ENCODE measurements at regions not wholly inside any gene's neighbourhood (a gene's known extent, or its start where the extent isn't known, plus 50 kb on each side); places are given as distances from the start of the nearest gene placed in this dataset.

GRCh38 chr2:173782681-173783080, 182.5 kb downstream of the SP3 start:
- Histone ChIP-seq H2BK20ac (ENCODE audit: low read depth, low read length, poor library complexity, severe bottlenecking) (no peak overlapping the region), H3K14ac (ENCODE audit: insufficient read depth, low read length) (no peak overlapping the region), H3K23ac (ENCODE audit: insufficient read length, low read depth, low read length) (no peak overlapping the region), H3K9me3 (ENCODE audit: control insufficient read depth, low read depth, low read length) (no peaks in the 10 kb centered on the region), H3K4ac (ENCODE audit: low read depth, low read length) (no peak overlapping the region), H3K79me1 (ENCODE audit: insufficient read depth, low read depth, low read length, poor library complexity, severe bottlenecking) (no peaks in the 10 kb centered on the region), H3K9ac (ENCODE audit: extremely low read depth, insufficient read length, low read length) (no peak overlapping the region), H3K4me2 (ENCODE audit: insufficient read depth, insufficient read length, low read length) (no peak overlapping the region), H2BK5ac (ENCODE audit: insufficient read length, low read length) (no peak overlapping the region), H3K4me1 (ENCODE audit: insufficient read depth, low read length) (no peaks in the 10 kb centered on the region; the same call in 1 of the 2 replicates), H3K79me2 (ENCODE audit: insufficient read depth, low read length) (no peaks in the 10 kb centered on the region), H2BK15ac (ENCODE audit: low read depth, low read length) (no peak overlapping the region), H4K8ac (replicated peaks; ENCODE audit: insufficient read length, low read depth, low read length) (no peak overlapping the region), H3K27me3 (ENCODE audit: insufficient read depth, low read length) (no peaks in the 10 kb centered on the region), H4K20me1 (ENCODE audit: control insufficient read depth, insufficient read depth, insufficient read length) (no peaks in the 10 kb centered on the region), H4K5ac (ENCODE audit: insufficient read length, low read depth, low read length) (no peak overlapping the region), H3K56ac (ENCODE audit: insufficient read length, low read depth, low read length) (no peak overlapping the region), H3T11ph (ENCODE audit: low read length) (no peak overlapping the region), H3K18ac (ENCODE audit: insufficient read length, low read depth, low read length) (no peak overlapping the region), H3K23me2 (ENCODE audit: insufficient read length, low read depth, low read length, poor library complexity, severe bottlenecking) (no peaks in the 10 kb centered on the region), H2BK12ac (ENCODE audit: insufficient read length, low read depth, low read length) (no peak overlapping the region), H2BK120ac (ENCODE audit: low read depth, low read length, poor library complexity, severe bottlenecking) (no peak overlapping the region), H2AFZ (ENCODE audit: low read length) (no peak overlapping the region), H4K91ac (ENCODE audit: insufficient read length, low read depth, low read length) (no peak overlapping the region), H3K27ac (ENCODE audit: insufficient read length, low read depth, low read length) (no peak overlapping the region), H2AK5ac (ENCODE audit: insufficient read length, low read length) (no peak overlapping the region)
- H3K4me1 Mint-ChIP-seq = peaks cover 10 to 14% of the 10 kb centered on the region in 2 experiments
- H3K9me3 Mint-ChIP-seq = peaks cover 0 to 12% of the 10 kb centered on the region in 2 experiments; a peak in 2 of 5 replicates
- H3K27ac Mint-ChIP-seq = no peak overlapping the region
- no peak for DNase-seq
- no peak overlapping the region for H3K4me3 Mint-ChIP-seq
- no CpG with 5 or more reads among the region's 4 CpGs for WGBS (ENCODE audit: extremely low coverage, insufficient read length, low lambda C conversion rate)
- no peaks in the 10 kb centered on the region for H3K27me3 Mint-ChIP-seq (ENCODE audit: low read depth)
- TF ChIP-seq, protein P1, sequence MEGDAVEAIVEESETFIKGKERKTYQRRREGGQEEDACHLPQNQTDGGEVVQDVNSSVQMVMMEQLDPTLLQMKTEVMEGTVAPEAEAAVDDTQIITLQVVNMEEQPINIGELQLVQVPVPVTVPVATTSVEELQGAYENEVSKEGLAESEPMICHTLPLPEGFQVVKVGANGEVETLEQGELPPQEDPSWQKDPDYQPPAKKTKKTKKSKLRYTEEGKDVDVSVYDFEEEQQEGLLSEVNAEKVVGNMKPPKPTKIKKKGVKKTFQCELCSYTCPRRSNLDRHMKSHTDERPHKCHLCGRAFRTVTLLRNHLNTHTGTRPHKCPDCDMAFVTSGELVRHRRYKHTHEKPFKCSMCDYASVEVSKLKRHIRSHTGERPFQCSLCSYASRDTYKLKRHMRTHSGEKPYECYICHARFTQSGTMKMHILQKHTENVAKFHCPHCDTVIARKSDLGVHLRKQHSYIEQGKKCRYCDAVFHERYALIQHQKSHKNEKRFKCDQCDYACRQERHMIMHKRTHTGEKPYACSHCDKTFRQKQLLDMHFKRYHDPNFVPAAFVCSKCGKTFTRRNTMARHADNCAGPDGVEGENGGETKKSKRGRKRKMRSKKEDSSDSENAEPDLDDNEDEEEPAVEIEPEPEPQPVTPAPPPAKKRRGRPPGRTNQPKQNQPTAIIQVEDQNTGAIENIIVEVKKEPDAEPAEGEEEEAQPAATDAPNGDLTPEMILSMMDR (conservative IDR thresholded peaks at IDR 0.05) = no peak
- H3K36me3 Mint-ChIP-seq (ENCODE audit: insufficient read depth in 1 of 3, low read depth in 3 of 3) = peaks cover 0 to 2% (median 0%) of the 10 kb centered on the region in 3 experiments; a peak in 2 of 7 replicates
